ENCODE measurements at regions not wholly inside any gene's neighbourhood (a gene's known extent, or its start where the extent isn't known, plus 50 kb on each side); places are given as distances from the start of the nearest gene placed in this dataset.

DNA sequence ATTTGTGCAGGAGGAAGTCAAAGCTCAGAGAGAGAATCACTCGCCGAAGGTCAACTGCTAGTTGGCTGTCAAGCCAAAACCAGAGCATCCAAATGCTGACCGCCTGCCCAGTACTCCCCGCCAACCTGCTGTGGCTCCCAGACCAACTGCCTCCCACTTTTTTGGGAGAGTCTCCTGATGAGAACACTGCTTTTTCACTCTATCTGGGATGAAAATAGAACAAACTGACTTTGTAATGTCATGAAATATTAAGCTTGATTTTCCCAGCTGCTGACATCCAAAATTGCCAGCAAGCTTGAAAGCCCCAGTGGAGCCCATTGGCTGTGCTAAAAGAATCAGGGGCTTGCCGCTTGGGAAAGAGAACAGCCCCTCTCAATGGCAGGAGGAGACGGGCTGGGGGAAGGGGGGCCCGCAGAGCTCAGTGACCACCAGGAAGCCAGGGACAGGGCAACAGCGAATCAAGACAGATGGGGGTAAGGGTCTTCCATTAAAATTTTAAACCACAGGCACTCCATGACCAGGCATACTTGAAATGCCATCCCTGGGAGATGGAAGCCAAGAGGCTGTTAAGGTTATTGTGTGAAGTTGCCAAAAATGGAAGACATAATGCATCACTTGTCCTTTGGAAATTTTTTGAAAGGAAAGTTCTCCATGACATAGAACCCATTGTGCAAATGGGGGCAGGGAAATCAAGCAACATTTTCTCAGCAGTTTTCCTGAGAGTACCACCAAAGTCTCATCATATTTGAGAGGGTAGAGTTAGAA lies 125.7 kb upstream of the CDH5 start:
- no peaks in the 10 kb centered on the region for H3K36me3 ChIP-seq
- no peak for TF ChIP-seq POLR2AphosphoS5 (IDR thresholded peaks at IDR 0.05)
- no peak for TF ChIP-seq POLR2A (IDR thresholded peaks at IDR 0.05; ENCODE audit: low read depth)
- no peak for TF ChIP-seq EP300 (IDR thresholded peaks at IDR 0.05)
- TF ChIP-seq, protein P1, sequence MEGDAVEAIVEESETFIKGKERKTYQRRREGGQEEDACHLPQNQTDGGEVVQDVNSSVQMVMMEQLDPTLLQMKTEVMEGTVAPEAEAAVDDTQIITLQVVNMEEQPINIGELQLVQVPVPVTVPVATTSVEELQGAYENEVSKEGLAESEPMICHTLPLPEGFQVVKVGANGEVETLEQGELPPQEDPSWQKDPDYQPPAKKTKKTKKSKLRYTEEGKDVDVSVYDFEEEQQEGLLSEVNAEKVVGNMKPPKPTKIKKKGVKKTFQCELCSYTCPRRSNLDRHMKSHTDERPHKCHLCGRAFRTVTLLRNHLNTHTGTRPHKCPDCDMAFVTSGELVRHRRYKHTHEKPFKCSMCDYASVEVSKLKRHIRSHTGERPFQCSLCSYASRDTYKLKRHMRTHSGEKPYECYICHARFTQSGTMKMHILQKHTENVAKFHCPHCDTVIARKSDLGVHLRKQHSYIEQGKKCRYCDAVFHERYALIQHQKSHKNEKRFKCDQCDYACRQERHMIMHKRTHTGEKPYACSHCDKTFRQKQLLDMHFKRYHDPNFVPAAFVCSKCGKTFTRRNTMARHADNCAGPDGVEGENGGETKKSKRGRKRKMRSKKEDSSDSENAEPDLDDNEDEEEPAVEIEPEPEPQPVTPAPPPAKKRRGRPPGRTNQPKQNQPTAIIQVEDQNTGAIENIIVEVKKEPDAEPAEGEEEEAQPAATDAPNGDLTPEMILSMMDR (IDR thresholded peaks at IDR 0.05): no peak
- no peak overlapping the region for H3K4me3 ChIP-seq
- peaks cover 0 to 20% (median 5%) of the 10 kb centered on the region in 4 donors for H3K9me3 ChIP-seq
- no peak overlapping the region for H3K27ac ChIP-seq (replicated peaks in 1 of 4)
- 60% methylated on average over 6 of the region's 8 CpGs for WGBS
- H3K27me3 ChIP-seq: no peaks in the 10 kb centered on the region
- H3K4me1 ChIP-seq: peaks cover 0 to 7% (median 6%) of the 10 kb centered on the region in 4 donors
- intact Hi-C loops (cut with DNase I): no loop called here
- no peak for DNase-seq (ENCODE audit: extremely low spot score)

DNA sequence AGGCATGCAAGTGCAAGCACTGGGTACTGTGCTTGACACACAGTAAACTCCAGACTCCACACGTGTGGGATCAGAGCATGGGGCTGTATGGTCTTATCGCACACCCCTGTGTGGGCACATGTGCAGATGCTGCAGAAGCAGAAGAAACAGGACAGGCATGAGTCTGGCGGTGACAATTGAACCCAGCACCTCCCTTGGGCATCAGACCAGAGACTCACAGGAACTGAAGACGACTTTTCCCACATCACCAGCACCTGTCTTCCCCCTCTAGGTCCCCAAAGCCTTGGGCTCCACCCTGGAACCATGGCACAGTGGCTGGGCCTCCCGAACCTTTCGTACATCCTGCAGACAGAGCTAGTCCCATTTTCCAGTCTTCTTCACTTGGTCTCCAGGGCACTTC lies 126.4 kb upstream of the CDH5 start:
- H3K27ac ChIP-seq (replicated peaks in 1 of 4): no peak overlapping the region
- TF ChIP-seq, protein P1 (IDR thresholded peaks at IDR 0.05): no peak
- TF ChIP-seq EP300 (IDR thresholded peaks at IDR 0.05) (no peak), POLR2A (IDR thresholded peaks at IDR 0.05; ENCODE audit: low read depth) (no peak)
- H3K36me3 ChIP-seq: no peaks in the 10 kb centered on the region
- intact Hi-C loops (cut with DNase I): no loop called here
- DNase-seq (ENCODE audit: extremely low spot score): no peak
- 93% methylated on average over 5 of the region's 6 CpGs for WGBS
- peaks cover 0 to 7% (median 6%) of the 10 kb centered on the region in 4 donors for H3K4me1 ChIP-seq
- H3K4me3 ChIP-seq: no peak overlapping the region
- peaks cover 0 to 20% (median 5%) of the 10 kb centered on the region in 4 donors for H3K9me3 ChIP-seq
- no peaks in the 10 kb centered on the region for H3K27me3 ChIP-seq

- TF ChIP-seq POLR2AphosphoS5 (IDR thresholded peaks at IDR 0.05) (no peak), POLR2A (IDR thresholded peaks at IDR 0.05; ENCODE audit: low read depth) (no peak), EP300 (IDR thresholded peaks at IDR 0.05) (no peak)
- TF ChIP-seq, protein P1 (IDR thresholded peaks at IDR 0.05): no peak
- H3K4me3 ChIP-seq: no peak overlapping the region
- WGBS: 90% methylated on average over 1 of the region's 1 CpG
- H3K4me1 ChIP-seq: peaks cover 0 to 7% (median 6%) of the 10 kb centered on the region in 4 donors
- H3K27ac ChIP-seq (replicated peaks in 1 of 4): no peak overlapping the region
- H3K27me3 ChIP-seq: no peaks in the 10 kb centered on the region
- intact Hi-C loops (cut with DNase I): no loop called here
- no peak for DNase-seq (ENCODE audit: extremely low spot score)
- H3K9me3 ChIP-seq: peaks cover 0 to 20% (median 5%) of the 10 kb centered on the region in 4 donors
- H3K36me3 ChIP-seq: no peaks in the 10 kb centered on the region
These were observed 127.8 kb upstream of the CDH5 start for GRCh38 chr16:66238696-66239095.

- TF ChIP-seq, protein P1 (IDR thresholded peaks at IDR 0.05): no peak
- TF ChIP-seq POLR2A (IDR thresholded peaks at IDR 0.05; ENCODE audit: low read depth): no peak
- TF ChIP-seq POLR2AphosphoS5 (IDR thresholded peaks at IDR 0.05): no peak
- TF ChIP-seq EP300 (IDR thresholded peaks at IDR 0.05): no peak
- WGBS: 84% methylated on average over 12 of the region's 12 CpGs
- no peak overlapping the region for H3K4me3 ChIP-seq
- H3K9me3 ChIP-seq: peaks cover 0 to 20% (median 5%) of the 10 kb centered on the region in 4 donors
- no peaks in the 10 kb centered on the region for H3K27me3 ChIP-seq
- H3K27ac ChIP-seq (replicated peaks in 1 of 4): no peak overlapping the region
- intact Hi-C loops (cut with DNase I): no loop called here
- no peak for DNase-seq (ENCODE audit: extremely low spot score)
- H3K4me1 ChIP-seq: peaks cover 0 to 7% (median 6%) of the 10 kb centered on the region in 4 donors
- no peaks in the 10 kb centered on the region for H3K36me3 ChIP-seq
These were observed 130.2 kb upstream of the CDH5 start for GRCh38 chr16:66236301-66236700.
